A549 (cell line): ENCODE measurements at regions not wholly inside any gene's neighbourhood (a gene's known extent, or its start where the extent isn't known, plus 50 kb on each side); places are given as distances from the start of the nearest gene placed in this dataset.

ENCODE experiments used
- ATAC-seq, 2 experiments: fragments of 200-7000 bp in 1 of 2; fragments of >200 bp in 1 of 2; cut with Nextera tagmentation in 1 of 2; cut with Tn5 transposase in 1 of 2; 3 replicates each; pipeline versions ENCODE4 v1.8.0 to v1.9.1; 2018 to 2020; ENCODE audit warnings: mild to moderate bottlenecking in 1 of 2, moderate library complexity in 1 of 2
- CTCF ChIA-PET: fragments of 300-600 bp; sonication (Branson Sonifier 250); formaldehyde crosslinking; extraction: SDS; loops from one replicate; lab custom pipeline; 2021; ENCODE audit warnings: antibody characterized with exemption, inconsistent platforms; lab: Yijun Ruan, JAX
- POLR2A ChIA-PET: fragments of 350-600 bp; formaldehyde crosslinking; extraction: SDS; loops from one replicate; lab custom pipeline; 2021; ENCODE audit warnings: antibody characterized with exemption, inconsistent platforms; lab: Yijun Ruan, JAX
- DNase-seq, 2 experiments: peaks; one replicate each; pipeline versions ENCODE4 v3.0.0 to v3.0.0-alpha.2; 2011 to 2016; ENCODE audit warnings: low read depth in 1 of 2, low spot score in 1 of 2
- FAIRE-seq: peaks from 2 replicates; lab custom pipeline; 2011; peaks lifted over from hg19 to GRCh38; lab: Jason Lieb, UNC
- H3K27ac ChIP-seq, 2 experiments: fragments of >200 bp; sonication (Bioruptor Twin); formaldehyde crosslinking; 3 replicates each; pipeline ENCODE4 v1.5.1; 2016 to 2017
- H3K4me1 ChIP-seq: fragments of >200 bp; sonication (Bioruptor Twin); formaldehyde crosslinking; 3 replicates; pipeline ENCODE4 v1.6.1; 2016
- H3K4me2 ChIP-seq: fragments of >200 bp; sonication (Bioruptor Twin); formaldehyde crosslinking; 3 replicates; pipeline ENCODE4 v1.6.1; 2016
- H3K4me3 ChIP-seq: fragments of >200 bp; sonication (Bioruptor Twin); formaldehyde crosslinking; 3 replicates; pipeline ENCODE4 v1.5.1; 2016
- H3K9me3 ChIP-seq: fragments of >200 bp; sonication (Bioruptor Twin); formaldehyde crosslinking; 3 replicates; pipeline ENCODE4 v1.6.1; 2016
- EP300 ChIP-seq, 2 experiments: fragments of >200 bp; sonication (Bioruptor Twin); formaldehyde crosslinking; IDR thresholded peaks; 2 replicates in 1 of 2; 3 replicates in 1 of 2; pipeline ENCODE4 v1.6.1; 2016 to 2017
- ESRRA ChIP-seq: fragments of 150-350 bp; IDR thresholded peaks from 2 replicates; pipeline ENCODE4 v1.6.1; 2014; ENCODE audit warnings: mild to moderate bottlenecking, low read length, borderline replicate concordance
- FOSL2 ChIP-seq, 2 experiments: fragments of 450-650 bp in 1 of 2; fragments of >200 bp in 1 of 2; sonication (Bioruptor Twin) in 1 of 2; formaldehyde crosslinking; IDR thresholded peaks; 2 replicates each; pipeline versions ENCODE4 v1.5.0 to v1.6.1; 2016 to 2020; ENCODE audit warnings: mild to moderate bottlenecking in 1 of 2, moderate library complexity in 1 of 2
- FOXS1 ChIP-seq: fragments of 250-450 bp; sonication (Bioruptor Pico); IDR thresholded peaks from 2 replicates; pipeline ENCODE4 v1.5.0; 2020; ENCODE audit warnings: mild to moderate bottlenecking, moderate library complexity
- GATA3 ChIP-seq: IDR thresholded peaks from 2 replicates; pipeline ENCODE4 v1.6.1; 2012; ENCODE audit warnings: borderline replicate concordance
- HEYL ChIP-seq: fragments of 250-450 bp; sonication (Bioruptor Pico); IDR thresholded peaks from 2 replicates; pipeline ENCODE4 v1.8.0; 2021; ENCODE audit warnings: mild to moderate bottlenecking, moderate library complexity
- HMGXB4 ChIP-seq: fragments of 250-450 bp; sonication (Bioruptor Pico); IDR thresholded peaks from 2 replicates; pipeline ENCODE4 v1.5.0; 2021; ENCODE audit warnings: mild to moderate bottlenecking, moderate library complexity, borderline replicate concordance
- HOXB5 ChIP-seq: fragments of 250-450 bp; sonication (Bioruptor Pico); IDR thresholded peaks from 2 replicates; pipeline ENCODE4 v1.5.0; 2020; ENCODE audit warnings: mild to moderate bottlenecking, moderate library complexity
- MAFK ChIP-seq: fragments of 450-650 bp; IDR thresholded peaks from 2 replicates; pipeline ENCODE4 v1.6.1; 2014; ENCODE audit not compliant: partially characterized antibody
- MAZ ChIP-seq: fragments of 150-350 bp; IDR thresholded peaks from 2 replicates; pipeline ENCODE4 v1.6.1; 2014; ENCODE audit warnings: antibody characterized with exemption, low read depth, low read length, borderline replicate concordance
- NFE2L2 ChIP-seq: fragments of 150-350 bp; conservative IDR thresholded peaks from 2 replicates; pipeline ENCODE4 v1.6.1; 2014; ENCODE audit warnings: low read length
- PBX3 ChIP-seq: IDR thresholded peaks from 2 replicates; pipeline ENCODE4 v1.6.1; 2012
- POLR2A ChIP-seq: IDR thresholded peaks from 2 replicates; pipeline ENCODE4 v1.6.1; 2012; ENCODE audit warnings: mild to moderate bottlenecking, low read length
- RNF2 ChIP-seq: fragments of 200-600 bp; sonication (generic); IDR thresholded peaks from 2 replicates; pipeline ENCODE4 v1.6.1; 2016; ENCODE audit warnings: low read depth, mild to moderate bottlenecking, antibody characterized with exemption, moderate library complexity, borderline replicate concordance
- ZC3H11A ChIP-seq: fragments of 450-650 bp; IDR thresholded peaks from 2 replicates; pipeline ENCODE4 v1.6.1; 2014; ENCODE audit warnings: antibody characterized with exemption, mild to moderate bottlenecking
- ZNF302 ChIP-seq: fragments of 250-450 bp; sonication (Bioruptor Pico); IDR thresholded peaks from 2 replicates; pipeline ENCODE4 v1.9.0; 2021; ENCODE audit warnings: inconsistent platforms, mild to moderate bottlenecking, moderate library complexity
- ZSCAN20 ChIP-seq: fragments of 250-450 bp; sonication (Bioruptor Pico); IDR thresholded peaks from 2 replicates; pipeline ENCODE4 v1.8.0; 2022; ENCODE audit warnings: mild to moderate bottlenecking, moderate library complexity
- WGBS: methylation state at CpG from one replicate; pipeline ENCODE4 v1.1.6; 2017; ENCODE audit errors: missing lambda C conversion rate; 5-methylcytosine and 5-hydroxymethylcytosine counted together
- TF ChIP-seq, protein P1 (sequence below): fragments of >200 bp; sonication (Bioruptor Twin); formaldehyde crosslinking; IDR thresholded peaks from 2 replicates; pipeline ENCODE4 v1.6.1; 2016
- TF ChIP-seq, protein P2 (sequence below): IDR thresholded peaks from 2 replicates; pipeline ENCODE4 v1.6.1; 2012
- TF ChIP-seq, protein P3 (sequence below): fragments of 450-650 bp; IDR thresholded peaks from 2 replicates; pipeline ENCODE4 v1.6.1; 2014; ENCODE audit warnings: antibody characterized with exemption
- TF ChIP-seq, protein P4 (sequence below): fragments of 250-450 bp; sonication (Bioruptor Pico); IDR thresholded peaks from 2 replicates; pipeline ENCODE4 v1.5.0; 2020; ENCODE audit warnings: low read depth, mild to moderate bottlenecking, moderate library complexity

- POLR2A ChIA-PET = no interaction called here
- CTCF ChIA-PET = no interaction called here
- Histone ChIP-seq H3K27ac (no peak overlapping the region), H3K4me3 (no peak overlapping the region), H3K9me3 (no peaks in the 10 kb centered on the region), H3K4me1 (no peaks in the 10 kb centered on the region), H3K4me2 (no peak overlapping the region)
- WGBS = 94% methylated on average over 1 of the region's 1 CpG
- ATAC-seq (no peak), FAIRE-seq (no peak), DNase-seq (no peak)
- no peak for TF ChIP-seq HEYL (CRISPR knock-in tag)
- TF ChIP-seq, protein P1, sequence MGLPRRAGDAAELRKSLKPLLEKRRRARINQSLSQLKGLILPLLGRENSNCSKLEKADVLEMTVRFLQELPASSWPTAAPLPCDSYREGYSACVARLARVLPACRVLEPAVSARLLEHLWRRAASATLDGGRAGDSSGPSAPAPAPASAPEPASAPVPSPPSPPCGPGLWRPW = no peak
- TF ChIP-seq, protein P2, sequence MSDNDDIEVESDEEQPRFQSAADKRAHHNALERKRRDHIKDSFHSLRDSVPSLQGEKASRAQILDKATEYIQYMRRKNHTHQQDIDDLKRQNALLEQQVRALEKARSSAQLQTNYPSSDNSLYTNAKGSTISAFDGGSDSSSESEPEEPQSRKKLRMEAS = no peak
- TF ChIP-seq, protein P3, sequence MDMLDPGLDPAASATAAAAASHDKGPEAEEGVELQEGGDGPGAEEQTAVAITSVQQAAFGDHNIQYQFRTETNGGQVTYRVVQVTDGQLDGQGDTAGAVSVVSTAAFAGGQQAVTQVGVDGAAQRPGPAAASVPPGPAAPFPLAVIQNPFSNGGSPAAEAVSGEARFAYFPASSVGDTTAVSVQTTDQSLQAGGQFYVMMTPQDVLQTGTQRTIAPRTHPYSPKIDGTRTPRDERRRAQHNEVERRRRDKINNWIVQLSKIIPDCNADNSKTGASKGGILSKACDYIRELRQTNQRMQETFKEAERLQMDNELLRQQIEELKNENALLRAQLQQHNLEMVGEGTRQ = no peak
Measured at GRCh38 chr13:73479351-73479750, 420.5 kb downstream of the KLF5 start.

DNA sequence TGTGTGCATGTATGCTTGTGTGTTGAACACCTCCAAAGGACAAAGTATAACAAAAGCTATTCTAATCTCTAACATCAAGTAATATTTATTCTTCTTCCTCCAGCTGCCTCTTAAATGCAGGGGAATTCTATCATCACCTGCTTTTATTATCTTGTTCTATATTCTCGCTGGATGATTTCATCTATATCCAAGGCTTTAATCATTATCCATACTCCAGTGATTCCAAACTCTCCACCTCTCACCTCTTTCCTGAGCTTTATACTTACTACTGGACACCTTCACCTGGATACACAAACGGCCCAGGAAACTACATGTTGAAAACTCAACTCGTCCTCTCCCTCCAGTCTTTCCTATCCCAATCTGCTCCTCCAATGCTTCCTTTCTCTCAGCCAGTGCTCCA, 418.6 kb downstream of the KLF5 start:
- no peak for ATAC-seq
- CTCF ChIA-PET = no interaction called here

DNA sequence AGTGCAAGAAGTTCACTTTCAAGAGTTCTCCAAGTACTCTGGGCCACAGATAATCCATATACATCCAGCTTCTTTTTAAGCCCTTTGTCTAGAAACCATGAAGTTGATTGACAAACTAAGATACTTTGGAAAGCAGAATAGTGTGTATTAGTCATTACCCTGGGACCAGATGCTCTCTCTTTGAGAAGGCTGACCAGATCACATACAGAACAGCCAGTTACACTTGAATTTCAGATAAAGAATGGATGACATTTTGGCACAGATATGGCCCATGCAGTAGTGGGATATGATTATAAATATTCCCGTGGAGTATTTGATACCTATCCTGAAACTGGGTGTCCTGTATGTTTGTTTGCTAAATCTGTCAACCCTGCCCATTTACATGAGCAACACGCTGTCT, 414.2 kb downstream of the KLF5 start:
- ChIA-PET CTCF (interaction anchor here (0.6 kb wide), 1 partner anchor 23 kb away, joined by 4 read pairs; no protein-coding TSS in a partner anchor), POLR2A (no interaction called here)
- H3K27ac ChIP-seq = no peak overlapping the region
- no peaks in the 10 kb centered on the region for H3K4me1 ChIP-seq
- H3K4me2 ChIP-seq = no peak overlapping the region
- DNase-seq (no peak), FAIRE-seq (no peak), ATAC-seq (no peak)
- 80% methylated on average over 2 of the region's 2 CpGs for WGBS
- no peaks in the 10 kb centered on the region for H3K9me3 ChIP-seq
- TF ChIP-seq POLR2A (no peak), RNF2 (no peak), FOXS1 (CRISPR knock-in tag) (no peak), ESRRA (no peak), GATA3 (no peak), ZC3H11A (no peak), FOSL2 (IDR thresholded peaks at IDR 0.05) (no peak), FOSL2 (CRISPR knock-in tag; IDR thresholded peaks at IDR 0.05) (no peak), ZSCAN20 (CRISPR knock-in tag) (no peak), MAZ (no peak)
- H3K4me3 ChIP-seq = no peak overlapping the region

More for the DNA sequence above, 418.6 kb downstream of the KLF5 start:
- WGBS = 73% methylated on average over 3 of the region's 3 CpGs
- no peak for DNase-seq
- no peak for TF ChIP-seq PBX3
- no peak for TF ChIP-seq POLR2A
- TF ChIP-seq, protein P2 = no peak
- no peak for TF ChIP-seq EP300 (IDR thresholded peaks at IDR 0.05)
- TF ChIP-seq ZNF302 = no peak
- TF ChIP-seq NFE2L2 = no peak
- TF ChIP-seq, protein P4, sequence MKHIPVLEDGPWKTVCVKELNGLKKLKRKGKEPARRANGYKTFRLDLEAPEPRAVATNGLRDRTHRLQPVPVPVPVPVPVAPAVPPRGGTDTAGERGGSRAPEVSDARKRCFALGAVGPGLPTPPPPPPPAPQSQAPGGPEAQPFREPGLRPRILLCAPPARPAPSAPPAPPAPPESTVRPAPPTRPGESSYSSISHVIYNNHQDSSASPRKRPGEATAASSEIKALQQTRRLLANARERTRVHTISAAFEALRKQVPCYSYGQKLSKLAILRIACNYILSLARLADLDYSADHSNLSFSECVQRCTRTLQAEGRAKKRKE (CRISPR knock-in tag) = no peak
- TF ChIP-seq HMGXB4 (CRISPR knock-in tag) = no peak
- no peak for TF ChIP-seq MAFK
- no peak for TF ChIP-seq HOXB5 (CRISPR knock-in tag)
- Histone ChIP-seq H3K4me3 (no peak overlapping the region), H3K9me3 (no peaks in the 10 kb centered on the region), H3K4me2 (no peak overlapping the region), H3K4me1 (no peaks in the 10 kb centered on the region), H3K27ac (no peak overlapping the region)
- FAIRE-seq = no peak
- POLR2A ChIA-PET = no interaction called here
